GM19238 (cell line): ENCODE measurements at regions not wholly inside any gene's neighbourhood (a gene's known extent, or its start where the extent isn't known, plus 50 kb on each side); places are given as distances from the start of the nearest gene placed in this dataset.

Source experiments
- DNase-seq: peaks from one replicate; pipeline ENCODE4 v3.0.0; 2011; ENCODE audit warnings: low spot score; ENCODE audit not compliant: insufficient read length

DNA sequence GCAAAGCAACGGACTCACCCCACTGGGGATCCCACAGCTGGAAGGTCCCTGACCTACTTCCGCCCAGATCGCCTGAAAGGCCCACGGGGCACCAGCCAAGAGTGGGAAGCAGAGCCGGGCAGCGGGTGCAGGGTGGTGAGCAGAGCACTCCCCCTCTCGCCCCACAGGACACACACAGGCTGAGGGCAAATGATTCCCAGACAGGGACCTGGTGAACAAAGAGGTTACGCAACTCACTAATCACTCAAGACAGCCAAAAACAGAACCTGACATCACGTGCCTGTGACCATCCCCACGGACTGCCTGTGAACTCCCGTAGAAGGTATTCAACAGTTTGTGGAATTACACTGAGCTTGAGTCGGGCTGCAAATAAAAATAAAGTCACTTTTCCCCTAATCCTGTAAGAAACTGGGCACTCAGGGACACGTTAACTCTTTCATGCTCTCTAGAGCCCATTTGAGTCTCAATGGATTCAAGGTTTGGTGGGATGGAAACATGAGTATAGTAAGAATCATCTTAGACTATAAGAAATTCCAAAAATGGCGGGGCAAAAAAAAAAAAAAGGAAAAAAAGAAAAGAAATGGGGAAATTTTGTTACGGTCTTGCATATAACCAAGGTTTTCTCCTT, 396.1 kb downstream of the SOX9 start:
- DNase-seq, result no peak

DNA sequence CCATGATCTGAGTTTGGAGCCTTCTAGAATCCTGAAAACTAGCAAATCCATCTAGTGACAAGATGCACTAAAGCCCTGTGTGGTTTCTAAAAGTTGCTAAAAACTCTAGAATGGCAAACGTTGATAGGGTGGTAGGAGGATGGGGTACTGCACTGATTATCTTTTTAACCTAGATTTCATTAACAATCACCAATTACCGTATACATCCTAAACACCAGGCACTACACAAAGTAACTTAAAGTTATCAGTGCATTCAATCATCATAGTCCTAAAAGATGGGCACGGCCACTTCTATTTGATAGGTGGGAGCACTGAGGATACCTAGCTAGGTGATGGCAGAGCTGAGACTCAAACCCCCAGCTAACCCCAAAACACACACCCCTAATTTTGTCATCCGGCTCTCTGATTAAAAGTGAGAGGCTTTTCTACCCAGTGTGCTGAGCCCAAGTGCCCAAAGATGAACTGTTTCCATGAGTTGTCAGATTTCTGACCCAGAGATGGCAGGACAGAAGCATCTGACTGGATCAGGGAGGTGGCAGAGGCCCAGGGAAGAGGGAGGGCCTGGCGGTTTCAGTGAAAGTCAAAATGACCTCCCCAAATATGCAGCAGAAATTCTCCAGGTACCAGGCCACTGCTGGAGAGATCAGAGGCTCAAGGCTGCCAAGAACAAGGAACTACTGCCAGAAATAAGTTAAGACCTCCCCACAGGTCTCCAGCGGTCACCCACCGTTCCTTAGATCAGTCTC, 396.8 kb downstream of the SOX9 start:
- no peak for DNase-seq

DNA sequence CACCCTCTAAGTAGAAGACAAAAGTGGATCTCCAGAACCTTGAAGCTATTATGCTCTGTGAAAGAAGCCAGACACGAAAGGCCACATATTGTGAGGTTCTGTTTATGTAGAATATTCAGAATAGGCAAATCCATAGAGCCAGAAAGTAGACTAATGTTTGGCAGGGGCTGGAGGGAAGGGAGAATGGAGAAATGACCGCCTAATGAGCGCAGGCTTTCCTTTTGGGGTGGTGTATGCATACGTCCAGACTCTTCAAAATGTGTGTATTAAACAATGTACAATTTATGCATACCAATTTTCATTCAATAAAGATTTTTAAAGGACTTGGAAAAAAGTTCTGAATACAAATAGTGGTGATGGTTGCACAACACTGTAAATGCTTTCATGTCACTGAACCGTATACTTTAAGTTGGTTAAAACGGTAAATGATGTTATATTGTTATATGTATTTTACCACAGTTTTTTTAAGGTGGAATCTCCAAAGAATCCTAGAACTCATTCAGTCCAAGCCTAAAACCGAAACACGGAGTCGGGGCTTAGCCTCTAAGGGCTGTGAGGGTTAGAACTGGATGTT, 397.4 kb downstream of the SOX9 start:
- DNase-seq, result no peak

DNA sequence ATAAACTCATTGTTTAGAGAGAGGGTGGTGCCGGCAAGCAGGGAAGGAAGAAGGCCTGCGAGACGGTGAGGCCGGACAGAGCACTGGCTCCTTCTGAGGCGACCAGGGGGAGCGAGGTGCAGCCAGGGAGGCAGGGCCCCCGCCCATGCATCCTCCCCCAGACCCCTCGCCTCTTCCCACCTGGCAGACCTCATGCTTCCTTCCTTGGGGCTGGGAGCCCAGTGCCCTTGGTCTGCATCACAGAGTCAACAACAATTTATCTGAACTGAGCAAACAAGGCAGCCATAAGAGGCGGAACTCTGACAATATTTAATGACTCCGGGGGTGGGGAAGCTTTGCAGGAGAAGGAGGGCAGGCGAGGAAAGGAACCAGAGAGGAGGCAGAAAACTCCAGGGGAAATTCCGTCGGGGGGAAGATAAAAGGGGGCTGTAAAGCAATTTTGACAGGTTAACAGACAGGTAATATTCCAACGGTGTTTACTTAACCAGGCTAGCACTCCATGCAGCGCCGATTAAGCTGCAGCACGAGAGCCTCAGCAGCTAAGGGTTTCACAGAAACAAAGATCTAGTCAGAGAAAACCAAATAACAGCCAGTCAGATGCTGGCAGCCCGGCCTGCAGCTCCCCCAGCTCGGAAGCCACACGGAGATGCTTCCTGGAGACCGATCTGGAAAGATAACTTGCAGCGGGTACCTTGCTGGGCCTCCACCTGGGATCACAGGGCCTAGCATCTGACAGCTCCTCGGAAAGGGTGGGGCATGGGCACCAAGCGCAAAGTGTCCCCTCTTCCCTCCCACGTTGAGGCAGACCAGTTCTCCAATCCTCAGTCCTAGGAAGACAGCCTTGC, 398.2 kb downstream of the SOX9 start:
- DNase-seq, result no peak

DNA sequence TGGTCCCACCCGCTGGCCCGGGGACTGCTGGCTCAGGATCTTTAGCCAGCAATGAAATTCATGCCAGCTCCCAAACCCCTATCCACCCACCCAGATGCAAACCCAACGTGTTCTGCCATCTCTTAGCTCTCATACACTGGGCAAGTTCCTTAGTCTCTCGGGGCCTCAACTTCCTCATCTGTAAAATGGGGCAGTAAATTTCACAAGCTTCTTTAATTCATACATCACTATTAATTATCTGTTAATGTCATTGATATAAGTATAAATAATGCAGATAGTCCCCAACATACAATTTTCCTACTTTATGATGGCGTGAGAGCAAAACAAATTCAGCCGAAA, 398.7 kb downstream of the SOX9 start:
- DNase-seq, result no peak

DNA sequence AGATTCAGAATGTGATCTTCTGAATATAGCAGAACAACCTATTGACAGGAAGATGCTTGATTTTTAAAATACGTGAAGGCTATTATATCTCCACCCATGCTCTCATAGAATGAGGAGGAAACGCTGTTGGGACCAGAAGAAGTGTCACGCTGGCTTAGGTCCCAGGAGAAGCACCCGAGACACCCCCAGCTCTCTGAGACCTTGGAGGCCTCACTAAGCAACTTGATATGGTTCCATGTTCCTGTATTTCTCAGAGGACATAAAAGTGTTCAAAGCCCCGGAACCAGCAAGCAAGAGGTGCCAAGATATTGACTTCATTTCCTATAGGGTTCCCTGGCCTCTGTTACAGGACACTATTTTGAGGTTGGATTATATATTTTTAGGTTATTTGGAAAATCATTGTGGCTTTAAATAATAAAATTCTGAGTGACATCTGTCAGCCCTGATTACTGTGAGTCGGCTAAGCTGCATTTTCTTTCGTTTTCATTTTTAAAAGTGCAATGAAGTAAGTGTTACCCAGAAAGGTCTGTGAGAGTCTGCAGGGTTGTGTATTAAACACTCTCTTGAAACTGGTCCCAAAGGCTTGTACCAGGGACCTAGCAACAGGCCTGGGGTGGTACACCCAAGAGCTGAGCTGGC, 400.0 kb downstream of the SOX9 start:
- no peak for DNase-seq

DNA sequence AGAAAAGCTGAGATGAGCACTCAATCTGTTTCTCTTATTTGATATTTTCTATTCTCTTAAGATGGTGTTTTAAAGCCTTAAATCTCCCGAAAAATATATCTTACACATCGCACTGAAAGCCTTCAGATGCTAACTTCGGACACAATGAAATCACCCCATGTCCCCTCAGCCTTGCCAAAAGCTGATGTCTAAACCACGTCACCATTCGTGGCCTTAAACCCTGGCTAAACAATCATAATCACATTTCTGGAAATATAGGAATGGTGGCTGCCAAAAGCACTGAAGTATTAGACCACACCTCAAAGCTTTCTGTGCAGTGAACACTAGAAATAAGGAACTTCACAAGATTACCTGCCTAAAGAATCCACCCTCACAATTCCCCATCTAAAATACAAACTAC, 402.7 kb downstream of the SOX9 start:
- no peak for DNase-seq

DNA sequence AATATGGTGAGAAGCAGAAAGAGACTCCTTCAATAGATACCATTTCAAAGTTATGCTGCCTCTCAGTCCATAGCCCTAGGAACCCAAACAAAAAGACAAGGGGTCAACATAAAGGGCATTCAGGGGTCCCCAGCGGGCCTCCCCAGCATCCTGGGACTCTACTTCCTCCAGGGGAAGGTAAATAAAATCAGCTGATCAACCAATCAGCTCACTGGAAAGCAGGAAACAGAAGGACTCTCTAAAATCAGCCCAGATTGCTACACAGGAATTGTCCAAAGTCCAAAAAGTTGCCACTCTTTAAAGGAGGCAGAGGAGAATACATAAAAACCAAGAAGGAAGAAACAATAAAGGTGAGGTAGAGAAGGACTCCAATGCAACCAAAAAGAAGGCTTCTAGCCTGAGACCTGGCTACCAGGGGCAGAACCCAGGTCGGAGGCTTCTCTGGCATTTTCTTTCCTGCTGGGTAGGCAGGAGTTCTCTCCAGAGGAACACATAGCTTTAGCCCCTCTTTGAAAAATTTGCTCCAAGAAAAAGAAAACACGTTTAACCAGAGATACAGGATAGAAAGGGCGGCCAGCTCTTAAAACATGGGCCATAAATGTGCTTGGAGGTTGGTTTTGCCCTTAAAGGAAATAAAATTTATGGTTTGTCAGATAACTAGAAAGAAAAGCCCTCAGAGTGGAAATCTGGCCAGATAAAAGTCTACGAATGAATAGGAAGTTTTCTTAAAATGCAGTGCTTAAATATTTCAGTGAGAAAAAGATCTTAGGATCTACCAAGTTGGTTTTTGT, 404.6 kb downstream of the SOX9 start:
- no peak for DNase-seq

DNA sequence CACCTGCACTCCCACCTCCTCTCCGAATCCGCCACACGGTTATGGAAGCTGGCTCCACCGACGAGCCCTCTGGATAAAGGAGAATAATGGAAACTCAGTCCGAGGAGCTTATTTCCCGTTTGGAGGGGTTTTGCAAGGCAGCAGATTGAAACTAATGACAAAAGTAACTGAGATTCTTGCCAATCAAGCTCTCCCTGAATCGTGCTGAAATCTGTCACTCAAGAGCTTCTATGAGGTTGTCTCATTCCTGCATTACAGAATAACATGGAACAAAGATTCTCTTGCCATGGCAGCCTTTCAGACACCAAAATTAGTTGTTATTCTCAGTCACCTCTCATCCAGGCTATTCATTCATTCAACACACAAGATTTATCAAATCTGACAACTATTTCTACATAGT, 405.9 kb downstream of the SOX9 start:
- no peak for DNase-seq

DNA sequence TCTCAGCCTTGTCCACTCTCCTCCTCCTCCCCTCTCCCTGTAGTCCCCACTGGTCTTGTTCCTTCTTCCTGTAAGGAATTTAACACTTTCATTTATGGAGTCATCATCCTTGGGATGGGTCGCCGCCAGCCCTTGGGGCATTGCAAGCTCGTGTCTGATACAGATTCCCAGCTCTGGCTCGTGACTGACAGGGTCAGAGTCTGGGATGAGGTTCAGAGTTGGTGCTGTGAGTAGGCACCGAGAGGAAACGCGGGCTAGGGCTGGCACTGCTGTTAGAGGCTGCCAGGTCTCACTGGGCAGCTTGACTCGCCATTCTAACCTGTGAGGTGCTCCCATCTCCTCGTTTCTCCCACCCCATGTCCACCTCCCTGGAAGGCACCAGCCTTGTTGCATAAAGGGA, 407.0 kb downstream of the SOX9 start:
- DNase-seq, result no peak

DNA sequence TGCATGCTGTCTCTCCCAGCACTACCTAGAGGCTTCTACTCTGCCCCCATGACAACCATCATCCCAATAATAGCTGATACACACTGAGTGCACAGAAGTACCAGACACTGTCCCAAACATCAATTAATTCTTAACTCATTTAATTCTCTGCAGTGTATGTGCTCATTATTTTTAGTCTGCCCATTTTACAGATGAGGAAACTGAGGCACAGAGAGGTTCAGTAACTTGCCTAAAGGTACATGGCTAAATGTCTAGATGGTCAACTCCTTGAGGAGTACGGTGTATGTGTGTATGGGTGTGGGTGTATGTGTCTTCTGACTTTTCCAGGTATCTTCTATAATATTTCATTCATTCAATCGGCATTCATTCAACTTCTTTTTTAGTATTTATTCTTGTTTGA, 407.9 kb downstream of the SOX9 start:
- no peak for DNase-seq

DNA sequence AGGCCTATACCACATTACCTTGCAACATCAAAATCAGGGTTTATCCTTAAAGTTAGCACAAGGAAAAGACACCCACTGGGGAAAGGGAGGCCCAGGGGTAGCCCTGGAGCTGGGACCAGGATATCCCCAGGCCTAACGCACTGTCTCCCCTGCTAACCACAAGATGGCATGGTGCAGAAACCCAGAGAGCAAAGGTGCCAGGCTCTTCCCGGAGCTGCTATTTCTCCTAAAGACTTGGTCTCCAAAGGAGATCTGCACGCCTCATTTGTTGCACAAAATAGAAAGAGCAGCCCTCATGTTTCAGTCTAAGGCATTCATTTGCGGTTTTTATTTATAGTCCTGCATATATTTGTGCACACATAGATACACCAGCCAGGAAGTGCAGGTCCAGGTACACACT, 408.6 kb downstream of the SOX9 start:
- no peak for DNase-seq

DNA sequence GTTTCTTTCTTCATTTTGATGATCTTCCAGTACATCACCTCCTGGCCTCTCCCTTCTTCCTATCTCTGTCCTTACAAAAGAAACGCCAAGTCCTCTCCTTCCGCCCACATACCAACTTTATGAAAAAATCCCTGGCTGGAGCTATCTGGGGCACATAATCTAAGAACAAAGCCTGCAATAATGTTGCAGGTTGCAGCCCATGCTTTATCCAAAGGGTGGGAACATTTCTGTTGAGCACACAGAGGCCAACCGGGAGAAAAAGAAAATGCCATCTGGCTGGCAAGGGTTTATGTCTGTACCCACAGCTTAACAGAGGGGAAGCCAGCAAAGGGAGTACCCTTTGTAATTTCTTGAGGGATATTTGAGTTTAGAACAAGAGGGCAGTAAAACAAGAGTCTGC, 409.6 kb downstream of the SOX9 start:
- no peak for DNase-seq

DNA sequence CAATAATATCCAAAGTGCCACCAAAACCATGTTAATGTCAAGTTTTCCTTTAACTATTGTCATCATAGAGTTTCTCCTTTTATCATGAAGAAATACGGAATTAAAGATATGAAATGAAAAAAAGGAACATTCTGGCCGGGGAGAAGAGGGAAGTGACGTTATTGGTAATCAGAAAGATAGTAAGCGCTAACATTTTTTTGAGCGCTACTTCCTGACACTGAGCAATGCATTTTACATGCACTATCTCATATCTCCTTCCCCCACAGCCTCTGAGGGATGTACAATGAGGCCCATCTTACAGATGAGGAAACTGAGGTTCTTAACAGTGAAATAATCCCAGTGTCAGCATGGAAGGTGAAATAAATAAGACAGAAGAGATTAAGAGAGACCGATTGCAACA, 410.9 kb downstream of the SOX9 start:
- no peak for DNase-seq

DNA sequence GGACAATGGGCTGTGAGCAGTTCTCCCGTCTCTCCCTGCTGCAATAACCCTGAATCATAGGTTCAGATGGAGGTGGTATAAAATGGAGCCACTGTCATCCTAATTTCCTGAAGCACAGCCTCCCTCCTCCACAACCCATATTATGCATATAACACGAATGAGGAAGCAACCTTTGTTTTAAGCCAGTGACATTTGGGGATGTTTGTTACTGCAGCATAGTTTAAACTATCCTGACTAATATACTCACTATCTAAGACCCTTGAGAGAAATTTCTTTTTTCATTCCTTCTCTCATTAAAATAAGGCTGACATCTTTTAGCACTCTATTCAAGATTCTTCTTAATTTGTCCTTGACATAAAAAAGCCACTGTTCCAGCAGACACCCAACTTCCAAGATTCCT, 413.4 kb downstream of the SOX9 start:
- DNase-seq, result no peak

DNA sequence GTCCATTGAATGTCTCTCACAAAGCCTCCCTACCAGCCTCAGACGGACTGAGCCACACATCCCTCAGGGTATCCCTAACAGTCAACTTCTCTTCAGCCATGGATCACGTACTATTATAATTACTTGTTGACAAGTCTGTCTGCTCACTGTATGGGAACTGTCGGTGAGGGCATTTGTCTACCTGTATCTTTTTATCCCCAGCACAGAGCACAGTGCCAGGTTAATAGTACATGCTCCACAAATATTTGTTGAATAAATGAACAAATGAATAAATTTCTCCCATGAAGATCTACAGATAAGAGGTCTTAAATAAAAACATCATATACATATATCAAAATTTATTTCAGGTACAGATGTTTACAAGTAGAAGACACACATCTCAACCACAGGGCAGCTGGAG, 414.0 kb downstream of the SOX9 start:
- no peak for DNase-seq

DNA sequence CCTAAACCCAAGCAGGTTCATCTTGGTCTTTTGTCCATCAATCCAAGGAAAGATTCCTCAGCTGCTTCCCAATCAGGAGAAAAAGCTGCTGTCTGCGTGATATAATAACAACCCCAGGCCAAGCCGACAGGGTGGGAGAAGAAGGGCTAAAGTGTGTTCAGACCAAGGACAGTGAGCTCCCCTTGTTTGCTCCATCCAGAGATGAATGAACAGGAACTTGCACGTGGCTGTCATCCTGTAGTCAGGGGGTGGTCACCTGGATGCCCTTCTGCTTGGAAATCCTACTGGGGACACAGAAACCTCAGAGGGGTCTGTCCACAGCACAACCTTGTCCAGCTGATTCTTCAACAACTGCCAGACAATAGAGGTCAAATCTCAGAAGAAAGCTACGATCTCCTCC, 414.5 kb downstream of the SOX9 start:
- no peak for DNase-seq

DNA sequence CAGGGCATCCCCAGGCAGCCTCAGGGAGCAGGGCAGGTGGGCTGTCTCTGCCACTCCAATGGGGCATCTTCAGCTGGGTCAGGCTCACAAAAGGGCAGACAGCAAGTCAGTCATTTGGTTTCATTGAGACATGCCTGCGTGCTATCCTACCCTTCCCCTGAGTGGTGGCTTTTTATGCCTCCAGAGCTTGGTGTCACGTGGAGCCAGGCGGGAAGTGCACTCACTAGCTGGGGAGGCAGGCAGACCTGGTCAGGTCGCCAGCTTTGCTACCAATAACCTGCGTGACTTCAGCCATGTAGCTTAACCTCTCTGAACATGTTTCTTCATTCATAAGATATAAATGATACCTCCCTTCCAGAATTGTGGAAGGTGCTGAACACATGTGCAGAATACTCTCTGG, 415.0 kb downstream of the SOX9 start:
- no peak for DNase-seq

DNA sequence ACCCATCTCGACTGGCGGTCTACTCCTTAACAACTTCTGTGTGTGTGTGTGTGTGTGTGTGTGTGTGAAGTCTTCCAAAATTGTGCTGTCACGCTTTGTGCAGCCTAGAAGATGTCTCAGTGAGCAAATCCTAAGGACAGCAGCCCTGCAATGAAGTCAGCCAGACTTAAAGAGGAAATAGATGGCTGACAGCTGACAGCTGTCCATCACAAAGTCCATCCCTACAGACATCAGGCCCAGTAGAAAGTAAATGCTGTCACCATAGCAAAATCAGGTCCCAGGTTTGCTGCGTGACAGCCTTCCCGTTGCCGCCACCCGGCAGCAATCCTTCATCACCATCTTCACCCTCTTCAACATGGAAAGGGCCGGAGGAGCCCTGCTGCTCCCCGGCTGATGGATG, 416.0 kb downstream of the SOX9 start:
- DNase-seq, result no peak

DNA sequence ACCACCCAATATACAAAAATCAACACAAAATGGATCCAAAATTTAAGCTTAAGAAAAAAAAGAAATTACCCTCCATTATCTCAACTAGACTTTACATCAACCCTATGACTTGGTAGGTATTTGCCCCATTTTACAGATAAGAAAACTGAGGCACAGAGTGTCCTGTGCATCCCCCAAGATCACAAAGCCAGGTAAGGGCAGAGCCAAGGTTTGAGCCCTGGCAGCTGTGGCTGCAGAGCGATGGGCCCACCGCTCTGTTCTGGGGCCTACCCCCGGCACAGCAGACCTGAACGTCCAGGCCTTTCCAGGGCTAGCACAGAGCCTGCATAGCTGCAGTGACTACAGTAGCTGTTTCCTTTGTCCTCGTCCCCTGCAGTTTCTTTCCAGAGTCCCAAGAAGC, 417.6 kb downstream of the SOX9 start:
- no peak for DNase-seq

DNA sequence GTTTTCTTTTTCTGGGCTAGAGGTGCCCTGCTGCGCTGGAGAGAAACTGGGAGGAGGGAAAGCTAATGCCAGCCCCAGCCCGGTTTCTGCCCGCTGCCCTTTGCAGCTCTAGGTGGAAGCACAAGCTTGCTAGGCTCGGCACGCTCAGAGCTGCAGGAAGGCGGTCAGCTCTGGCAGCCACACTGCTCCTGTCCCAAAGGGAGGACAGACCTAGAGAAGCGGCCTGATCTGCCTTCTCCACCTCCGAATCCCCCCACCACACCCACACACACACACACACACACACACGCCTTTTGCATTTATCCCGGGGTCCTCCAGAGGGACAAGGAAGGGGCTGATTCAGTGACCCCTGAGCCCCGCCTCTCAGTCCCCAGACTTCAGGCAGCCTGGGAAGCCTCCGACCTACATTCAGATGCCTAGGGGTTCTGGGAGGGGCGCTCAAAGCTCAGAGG, 418.1 kb downstream of the SOX9 start:
- no peak for DNase-seq
